ENCODE measurements at regions not wholly inside any gene's neighbourhood (a gene's known extent, or its start where the extent isn't known, plus 50 kb on each side); places are given as distances from the start of the nearest gene placed in this dataset.

DNA sequence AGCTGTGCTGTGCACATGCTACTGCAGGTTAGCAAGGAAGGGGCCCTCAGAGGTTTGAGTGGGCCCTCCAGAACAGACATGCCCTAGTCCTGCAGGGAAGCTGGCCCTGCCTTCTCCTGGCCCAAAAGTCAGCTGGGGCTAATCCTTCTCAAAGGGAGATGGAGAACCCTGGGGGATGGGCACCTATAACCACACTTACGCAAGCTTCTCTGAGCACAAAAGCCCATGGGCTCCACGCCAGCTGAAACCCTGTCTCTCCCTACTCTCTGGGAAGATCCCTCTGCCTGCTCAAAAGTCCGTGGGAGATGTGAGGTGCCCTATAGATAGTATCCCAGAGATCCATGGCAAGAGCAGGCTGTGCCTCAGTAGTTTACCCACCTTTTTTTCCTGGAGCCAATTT lies 58.9 kb upstream of the DKK2 start:
- Histone ChIP-seq H4K20me1 (ENCODE audit: control insufficient read depth, insufficient read depth) (no peaks in the 10 kb centered on the region), H3K4me2 (ENCODE audit: control insufficient read depth, insufficient read depth) (no peak overlapping the region), H3K36me3 (ENCODE audit: control insufficient read depth in 2 of 2, insufficient read depth in 2 of 2, low read length in 1 of 2) (no peaks in the 10 kb centered on the region), H3K4me3 (no peak overlapping the region), H3K27ac (ENCODE audit: control insufficient read depth, insufficient read depth) (no peak overlapping the region), H3K9ac (ENCODE audit: control insufficient read depth, insufficient read depth, low read length) (no peak overlapping the region), H3K4me1 (ENCODE audit: control insufficient read depth, insufficient read depth, low read length) (no peaks in the 10 kb centered on the region), H2AFZ (ENCODE audit: control insufficient read depth, low read depth, low read length) (no peak overlapping the region), H3K27me3 (replicated peaks in 1 of 2; ENCODE audit: control insufficient read depth in 2 of 2, insufficient read depth in 2 of 2, low read length in 1 of 2) (no peaks in the 10 kb centered on the region), H3K79me2 (ENCODE audit: control insufficient read depth, insufficient read depth, low read length) (no peaks in the 10 kb centered on the region), H3K9me3 (replicated peaks; ENCODE audit: control insufficient read depth, insufficient read depth, low read length) (no peaks in the 10 kb centered on the region)
- POLR2A ChIA-PET = no interaction called here
- RAD21 ChIA-PET (ENCODE audit: unreplicated experiment) = no interaction called here
- BruUV-seq (replicated peaks) = no TSS peak
- CTCF ChIA-PET = interaction anchor here (1.3 kb wide), 1 partner anchor 88 kb away, joined by 8 read pairs; no protein-coding TSS in a partner anchor
- ATAC-seq (no peak), FAIRE-seq (no peak), DNase-seq (ENCODE audit: low read depth, low spot score) (no peak)
- intact Hi-C loops (cut with micrococcal nuclease; ENCODE audit: unreplicated experiment) = loop anchor here (10.0 kb wide), 1 partner anchor 640 kb away; no protein-coding TSS in a partner anchor
- SMC1A ChIA-PET (ENCODE audit: uncharacterized antibody, unreplicated experiment) = no interaction called here
- 0% methylated on average over 2 of the region's 3 CpGs for WGBS (ENCODE audit: insufficient coverage, insufficient replicate concordance, low lambda C conversion rate, missing lambda C conversion rate)
- TF ChIP-seq, protein P1, sequence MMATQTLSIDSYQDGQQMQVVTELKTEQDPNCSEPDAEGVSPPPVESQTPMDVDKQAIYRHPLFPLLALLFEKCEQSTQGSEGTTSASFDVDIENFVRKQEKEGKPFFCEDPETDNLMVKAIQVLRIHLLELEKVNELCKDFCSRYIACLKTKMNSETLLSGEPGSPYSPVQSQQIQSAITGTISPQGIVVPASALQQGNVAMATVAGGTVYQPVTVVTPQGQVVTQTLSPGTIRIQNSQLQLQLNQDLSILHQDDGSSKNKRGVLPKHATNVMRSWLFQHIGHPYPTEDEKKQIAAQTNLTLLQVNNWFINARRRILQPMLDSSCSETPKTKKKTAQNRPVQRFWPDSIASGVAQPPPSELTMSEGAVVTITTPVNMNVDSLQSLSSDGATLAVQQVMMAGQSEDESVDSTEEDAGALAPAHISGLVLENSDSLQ (IDR thresholded peaks at IDR 0.05) = no peak
- TF ChIP-seq RUNX3 (IDR thresholded peaks at IDR 0.05; ENCODE audit: low read length) = no peak
- no peak for TF ChIP-seq FOXK2 (IDR thresholded peaks at IDR 0.05)
- TF ChIP-seq NFIC (IDR thresholded peaks at IDR 0.05; ENCODE audit: low read depth, low read length) = no peak
- in situ Hi-C loops (cut with MboI) = no loop called here

DNA sequence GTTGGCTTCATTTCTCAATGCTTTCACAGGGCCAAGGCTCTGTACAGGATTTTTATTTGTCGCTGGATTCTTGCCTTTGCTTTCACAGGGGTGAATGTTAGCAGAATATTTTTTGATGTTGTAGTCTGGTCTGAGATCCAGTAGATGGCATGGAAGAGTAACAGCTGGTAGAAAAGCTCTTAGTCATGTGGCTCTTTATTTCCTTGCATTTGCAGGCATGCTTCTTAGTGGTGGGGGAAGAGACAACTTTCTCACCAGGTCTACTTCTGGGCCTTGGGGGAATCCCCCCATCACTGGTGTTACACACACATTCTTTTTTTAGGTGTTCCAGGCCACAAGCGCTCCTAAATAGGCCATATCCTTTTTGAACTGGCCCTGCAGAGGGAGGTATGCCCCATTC lies 58.2 kb upstream of the DKK2 start:
- Histone ChIP-seq H3K79me2 (ENCODE audit: control insufficient read depth, insufficient read depth, low read length) (no peaks in the 10 kb centered on the region), H3K27ac (ENCODE audit: control insufficient read depth, insufficient read depth) (no peak overlapping the region), H2AFZ (ENCODE audit: control insufficient read depth, low read depth, low read length) (no peak overlapping the region), H3K9me3 (replicated peaks; ENCODE audit: control insufficient read depth, insufficient read depth, low read length) (no peaks in the 10 kb centered on the region), H3K36me3 (ENCODE audit: control insufficient read depth in 2 of 2, insufficient read depth in 2 of 2, low read length in 1 of 2) (no peaks in the 10 kb centered on the region), H3K4me1 (ENCODE audit: control insufficient read depth, insufficient read depth, low read length) (no peaks in the 10 kb centered on the region), H3K4me3 (no peak overlapping the region), H3K9ac (ENCODE audit: control insufficient read depth, insufficient read depth, low read length) (no peak overlapping the region), H3K27me3 (replicated peaks in 1 of 2; ENCODE audit: control insufficient read depth in 2 of 2, insufficient read depth in 2 of 2, low read length in 1 of 2) (no peaks in the 10 kb centered on the region), H4K20me1 (ENCODE audit: control insufficient read depth, insufficient read depth) (no peaks in the 10 kb centered on the region), H3K4me2 (ENCODE audit: control insufficient read depth, insufficient read depth) (no peak overlapping the region)
- intact Hi-C loops (cut with micrococcal nuclease; ENCODE audit: unreplicated experiment) = loop anchor here (10.0 kb wide), 1 partner anchor 640 kb away; no protein-coding TSS in a partner anchor
- SMC1A ChIA-PET (ENCODE audit: uncharacterized antibody, unreplicated experiment) = no interaction called here
- no TSS peak for BruUV-seq (replicated peaks)
- POLR2A ChIA-PET = no interaction called here
- DNase-seq (ENCODE audit: low read depth, low spot score) (no peak), FAIRE-seq (no peak), ATAC-seq (peak; percentile 87)
- RAD21 ChIA-PET (ENCODE audit: unreplicated experiment) = no interaction called here
- CTCF ChIA-PET = interaction anchor here (1.3 kb wide), 1 partner anchor 89 kb away, joined by 8 read pairs; no protein-coding TSS in a partner anchor
- in situ Hi-C loops (cut with MboI) = no loop called here
- WGBS (ENCODE audit: insufficient coverage, insufficient replicate concordance, low lambda C conversion rate, missing lambda C conversion rate) = 30% methylated on average over 2 of the region's 2 CpGs
- TF ChIP-seq SREBF2 (IDR thresholded peaks at IDR 0.05; ENCODE audit: low read length) = no peak
- peak; percentile 58 for TF ChIP-seq RAD21 (IDR thresholded peaks at IDR 0.05; ENCODE audit: insufficient read depth, low read depth, low read length)
- no peak for TF ChIP-seq STAT1 (conservative IDR thresholded peaks at IDR 0.05)
- TF ChIP-seq IKZF1 (conservative IDR thresholded peaks at IDR 0.05) = no peak
- no peak for TF ChIP-seq ZNF687 (IDR thresholded peaks at IDR 0.05)
- no peak for TF ChIP-seq JUNB (IDR thresholded peaks at IDR 0.05)
- TF ChIP-seq RCOR1 (conservative IDR thresholded peaks at IDR 0.05; ENCODE audit: low read depth, low read length) = no peak
- TF ChIP-seq RUNX3 (IDR thresholded peaks at IDR 0.05; ENCODE audit: low read length) = peak; percentile 7; the same call in 1 of the 2 replicates
- 0 out of 2 replicates have a peak, but pooled peaks have one; percentile 25 for TF ChIP-seq MEF2A (IDR thresholded peaks at IDR 0.05; ENCODE audit: insufficient read depth, low read depth, low read length)
- peak; percentile 36; the same call in 1 of the 2 replicates for TF ChIP-seq SMC3 (IDR thresholded peaks at IDR 0.05; ENCODE audit: borderline replicate concordance, low read length)
- TF ChIP-seq BHLHE40 (IDR thresholded peaks at IDR 0.05; ENCODE audit: borderline replicate concordance in 1 of 2, low read depth in 2 of 2, low read length in 1 of 2) = peak in 1 of 2 experiments; percentile 9; a peak in 1 of 4 replicates
